NCI-H526 treated with DMSO at 0.1 percent for 48 hours (cell line): ENCODE measurements at regions not wholly inside any gene's neighbourhood (a gene's known extent, or its start where the extent isn't known, plus 50 kb on each side); places are given as distances from the start of the nearest gene placed in this dataset.

Experiments
- DNase-seq: peaks from one replicate; lab custom pipeline; 2025; lab: John Stamatoyannopoulos, UW

- DNase-seq: no peak
These were observed 163.5 kb upstream of the LMO4 start for GRCh38 chr1:87165177-87165576.

- no peak for DNase-seq
These were observed 161.4 kb upstream of the LMO4 start for GRCh38 chr1:87167157-87167789.

- DNase-seq: no peak
These were observed 160.7 kb upstream of the LMO4 start for GRCh38 chr1:87167848-87168525.

- no peak for DNase-seq
These were observed 159.3 kb upstream of the LMO4 start for GRCh38 chr1:87169263-87169910.

- no peak for DNase-seq
These were observed 158.5 kb upstream of the LMO4 start for GRCh38 chr1:87170157-87170556.

GRCh38 chr1:87170931-87171598 lies 157.6 kb upstream of the LMO4 start:
- no peak for DNase-seq

- no peak for DNase-seq
These were observed 155.4 kb upstream of the LMO4 start for GRCh38 chr1:87173231-87173630.

- no peak for DNase-seq
These were observed 153.9 kb upstream of the LMO4 start for GRCh38 chr1:87174724-87175245.

- no peak for DNase-seq
These were observed 152.6 kb upstream of the LMO4 start for GRCh38 chr1:87176087-87176486.

GRCh38 chr1:87176514-87176913 lies 152.2 kb upstream of the LMO4 start:
- no peak for DNase-seq

GRCh38 chr1:87178441-87178840 lies 150.2 kb upstream of the LMO4 start:
- no peak for DNase-seq

GRCh38 chr1:87179076-87179810 lies 149.4 kb upstream of the LMO4 start:
- no peak for DNase-seq

GRCh38 chr1:87179851-87180519 lies 148.7 kb upstream of the LMO4 start:
- no peak for DNase-seq

- no peak for DNase-seq
These were observed 148.0 kb upstream of the LMO4 start for GRCh38 chr1:87180682-87181081.

- no peak for DNase-seq
These were observed 146.1 kb upstream of the LMO4 start for GRCh38 chr1:87182611-87183010.

- peak; percentile 10 for DNase-seq
These were observed 143.6 kb upstream of the LMO4 start for GRCh38 chr1:87185077-87185476.

- DNase-seq: no peak
These were observed 142.3 kb upstream of the LMO4 start for GRCh38 chr1:87186346-87186745.

GRCh38 chr1:87188640-87189039 lies 140.0 kb upstream of the LMO4 start:
- DNase-seq: no peak

GRCh38 chr1:87190402-87190801 lies 138.3 kb upstream of the LMO4 start:
- no peak for DNase-seq

GRCh38 chr1:87191646-87192045 lies 137.0 kb upstream of the LMO4 start:
- DNase-seq: no peak

GRCh38 chr1:87194271-87194774 lies 134.4 kb upstream of the LMO4 start:
- no peak for DNase-seq
